ENCODE measurements at regions not wholly inside any gene's neighbourhood (a gene's known extent, or its start where the extent isn't known, plus 50 kb on each side); places are given as distances from the start of the nearest gene placed in this dataset. TPM values are rescaled to one million over a fixed set of nuclear protein-coding genes. Genes with fewer than 3 reads are reported as not detected.

GRCh38 chrX:89124985-89125384 lies 378.0 kb downstream of the CPXCR1 start:
- intact Hi-C loops (cut with micrococcal nuclease), result no loop called here
- BruUV-seq (replicated peaks), result no TSS peak
- Histone ChIP-seq H2BK15ac (ENCODE audit: low read depth, low read length) (no peak overlapping the region), H2AK9ac (replicated peaks; ENCODE audit: low read depth, low read length, poor library complexity) (no peak overlapping the region), H2BK20ac (ENCODE audit: low read depth, low read length) (no peak overlapping the region), H4K20me1 (ENCODE audit: insufficient read depth, low read length) (no peaks in the 10 kb centered on the region), H2AK5ac (ENCODE audit: low read depth, low read length) (no peak overlapping the region), H3K27me3 (ENCODE audit: control insufficient read depth, insufficient read depth, low read length) (no peaks in the 10 kb centered on the region; the same call in 1 of the 2 replicates), H3K4me1 (ENCODE audit: control insufficient read depth, insufficient read depth, low read length) (no peaks in the 10 kb centered on the region), H2AFZ (replicated peaks; ENCODE audit: low read length, poor library complexity) (no peak overlapping the region), H4K5ac (ENCODE audit: low read depth, low read length) (no peak overlapping the region), H4K91ac (ENCODE audit: insufficient read depth, low read depth, low read length) (no peak overlapping the region), H3K4me3 (ENCODE audit: insufficient read depth, low read depth, low read length) (no peak overlapping the region), H4K8ac (ENCODE audit: low read depth in 2 of 2, low read length in 2 of 2) (no peak overlapping the region), H3K23ac (ENCODE audit: low read depth, low read length) (no peak overlapping the region), H3K18ac (ENCODE audit: low read depth, low read length) (no peak overlapping the region), H3K27ac (ENCODE audit: insufficient read depth, low read length) (no peak overlapping the region), H3K9ac (ENCODE audit: low read depth, low read length) (no peak overlapping the region), H3K9me3 (ENCODE audit: control insufficient read depth, insufficient read depth, low read length) (no peaks in the 10 kb centered on the region; the same call in 1 of the 2 replicates), H3K9me1 (ENCODE audit: insufficient read depth, low read length) (no peaks in the 10 kb centered on the region), H3K36me3 (ENCODE audit: control insufficient read depth, insufficient read depth, low read length) (no peaks in the 10 kb centered on the region), H2BK120ac (ENCODE audit: low read depth, low read length) (no peak overlapping the region), H3K14ac (replicated peaks; ENCODE audit: low read depth, low read length) (no peak overlapping the region), H2BK5ac (ENCODE audit: low read depth, low read length, poor library complexity, severe bottlenecking) (no peak overlapping the region), H3K4ac (ENCODE audit: low read depth, low read length) (no peak overlapping the region), H3K56ac (ENCODE audit: extremely low read depth, insufficient read depth, low read length) (no peak overlapping the region), H3K79me1 (ENCODE audit: low read depth in 1 of 2, low read length in 2 of 2) (no peaks in the 10 kb centered on the region), H3K4me2 (ENCODE audit: low read depth, low read length) (no peak overlapping the region)
- ChIA-PET POLR2A (ENCODE audit: unreplicated experiment) (no interaction called here), CTCF (no interaction called here)
- DNase-seq (no peak), ATAC-seq (ENCODE audit: low read depth) (no peak)
- dilution Hi-C loops (cut with HindIII; ENCODE audit: low sequenced_read_pairs, unreplicated experiment), result no loop called here
- in situ Hi-C loops (cut with MboI; ENCODE audit: low sequenced_read_pairs), result no loop called here
- no peak for TF ChIP-seq RFX5 (IDR thresholded peaks at IDR 0.05; ENCODE audit: low read depth, low read length)
- no peak for TF ChIP-seq POLR2A (IDR thresholded peaks at IDR 0.05; ENCODE audit: low read depth, low read length)
- TF ChIP-seq MAFK (IDR thresholded peaks at IDR 0.05; ENCODE audit: low read depth, low read length), result no peak
- TF ChIP-seq USF2 (IDR thresholded peaks at IDR 0.05; ENCODE audit: low read depth, low read length), result no peak
- TF ChIP-seq CHD1 (IDR thresholded peaks at IDR 0.05; ENCODE audit: low read depth, low read length), result no peak
- TF ChIP-seq CEBPB (IDR thresholded peaks at IDR 0.05; ENCODE audit: low read depth, low read length), result no peak
- TF ChIP-seq MAZ (IDR thresholded peaks at IDR 0.05; ENCODE audit: borderline replicate concordance, low read depth, low read length), result no peak

Small RNA genes lying in the stretch of these regions (microRNA-seq; reads per million reads assigned to microRNA genes)
- not detected for gene AL731768.1 (ENCODE audit: insufficient read depth, insufficient read length)

Small RNA genes lying in the stretch of these regions (small RNA-seq; reads per million reads assigned to genes)
- 0 reads per million in 5 experiments for gene AL731768.1
